Spleen (tissue), 11 donors: ENCODE measurements at regions not wholly inside any gene's neighbourhood (a gene's known extent, or its start where the extent isn't known, plus 50 kb on each side); places are given as distances from the start of the nearest gene placed in this dataset.

ENCODE experiments used
- DNase-seq: peaks from one replicate; pipeline ENCODE4 v3.0.0-alpha.2; 2020
- H3K27ac ChIP-seq, 8 donors: fragments of 200-600 bp; sonication (generic) in 7 of 8; 1 replicate in 4 of 8; 2 replicates in 4 of 8; pipeline versions ENCODE4 v1.5.0 to v1.8.0; 2016 to 2021; ENCODE audit warnings: inconsistent platforms in 4 of 8, mild to moderate bottlenecking in 4 of 8, moderate library complexity in 1 of 8
- H3K27me3 ChIP-seq, 7 donors: fragments of 200-600 bp; sonication (generic) in 6 of 7; replicated peaks in 1 of 7; 1 replicate in 4 of 7; 2 replicates in 3 of 7; pipeline versions ENCODE4 v1.5.0 to v1.8.0; 2016 to 2021; ENCODE audit warnings: inconsistent platforms in 3 of 7, mild to moderate bottlenecking in 1 of 7
- H3K36me3 ChIP-seq, 6 donors: fragments of 200-600 bp; sonication (generic) in 5 of 6; 1 replicate in 4 of 6; 2 replicates in 2 of 6; pipeline versions ENCODE4 v1.5.0 to v1.8.0; 2016 to 2021; ENCODE audit warnings: inconsistent platforms in 2 of 6
- H3K4me1 ChIP-seq, 6 donors: fragments of 200-600 bp; sonication (generic) in 5 of 6; 1 replicate in 3 of 6; 2 replicates in 3 of 6; pipeline versions ENCODE4 v1.5.0 to v1.8.0; 2016 to 2021; ENCODE audit warnings: inconsistent platforms in 3 of 6
- H3K4me3 ChIP-seq, 8 donors: fragments of 200-600 bp; sonication (generic) in 7 of 8; 1 replicate in 4 of 8; 2 replicates in 4 of 8; pipeline versions ENCODE4 v1.5.0 to v1.8.0; 2016 to 2021; ENCODE audit warnings: inconsistent platforms in 4 of 8, mild to moderate bottlenecking in 4 of 8, moderate library complexity in 2 of 8
- H3K9me3 ChIP-seq, 8 donors: fragments of 200-600 bp; sonication (generic) in 7 of 8; 1 replicate in 4 of 8; 2 replicates in 4 of 8; pipeline versions ENCODE4 v1.5.0 to v1.8.0; 2016 to 2021; ENCODE audit warnings: inconsistent platforms in 4 of 8
- POLR2A ChIP-seq, 3 donors: fragments of 450-650 bp; IDR thresholded peaks; one replicate each; pipeline ENCODE4 v1.5.1; 2017; ENCODE audit warnings: antibody characterized with exemption in 3 of 3, mild to moderate bottlenecking in 1 of 3
- POLR2AphosphoS5 ChIP-seq, 3 donors: sonication (generic); formaldehyde crosslinking; IDR thresholded peaks; one replicate each; pipeline ENCODE4 v1.5.1; 2017; ENCODE audit warnings: antibody characterized with exemption in 3 of 3
- WGBS, 5 donors: extraction: QIAGEN DNeasy Blood & Tissue Kit in 3 of 5; methylation state at CpG; one replicate each; pipeline versions ENCODE4 v1.1.5 to v1.1.7; 2013 to 2018; 5-methylcytosine and 5-hydroxymethylcytosine counted together
- intact Hi-C: fragments of 100-400 bp; cut with DNase I; formaldehyde crosslinking; loops from one replicate; pipeline ENCODE4 v1.15.0; 2023; ENCODE audit warnings: low total_unique reads
- TF ChIP-seq, protein P1 (sequence below), 11 experiments: fragments of 200-600 bp in 7 of 11; fragments of 450-650 bp in 4 of 11; sonication (generic) in 4 of 11; IDR thresholded peaks in 8 of 11; conservative IDR thresholded peaks in 3 of 11; 1 replicate in 7 of 11; 2 replicates in 4 of 11; pipeline versions ENCODE4 v1.4.0 to v1.8.0; 2016 to 2021; ENCODE audit warnings: antibody characterized with exemption in 11 of 11, inconsistent platforms in 4 of 11, mild to moderate bottlenecking in 1 of 11
- donor health status: healthy with polysubstance abuse.
- donor health status: DM: no; HTN: no; CAD: no; lungs with moderate emphysema.
- donor health status: DM: no; HTN: no; CAD: no.
- donor health status: Bipolar disorder and iron deficiency.
- donor health status: healthy.
- donor health status: DM: no; HTN: no; CAD: no.
- donor health status: DM: yes; HTN: yes; CAD: no.

DNA sequence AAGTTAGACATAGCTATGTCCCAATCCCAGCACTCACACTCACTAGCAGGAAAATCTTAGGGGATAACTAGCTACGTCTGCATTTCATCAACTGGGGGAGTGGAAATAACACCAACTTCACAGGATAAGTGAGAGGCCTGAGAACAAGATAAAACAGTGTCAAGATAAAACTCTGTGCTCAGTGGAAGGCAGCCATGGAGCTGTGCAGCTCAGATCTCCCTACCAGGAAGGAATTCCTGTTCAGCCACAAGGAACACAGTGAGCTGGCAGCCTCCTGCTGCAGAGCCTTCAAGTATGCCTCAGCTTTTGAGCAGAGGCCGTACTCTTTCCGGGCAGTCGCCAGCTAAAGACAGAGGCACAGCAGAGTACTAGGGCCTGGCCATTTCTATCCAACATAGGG lies 115.8 kb upstream of the TOPAZ1 start:
- no peaks in the 10 kb centered on the region for H3K9me3 ChIP-seq
- 66 to 88% (median 85%) methylated on average over 4 of the region's 4 CpGs for WGBS, 5 donors
- no peaks in the 10 kb centered on the region for H3K27me3 ChIP-seq
- TF ChIP-seq POLR2AphosphoS5 (IDR thresholded peaks at IDR 0.05) (no peak), POLR2A (IDR thresholded peaks at IDR 0.05) (no peak)
- TF ChIP-seq, protein P1, sequence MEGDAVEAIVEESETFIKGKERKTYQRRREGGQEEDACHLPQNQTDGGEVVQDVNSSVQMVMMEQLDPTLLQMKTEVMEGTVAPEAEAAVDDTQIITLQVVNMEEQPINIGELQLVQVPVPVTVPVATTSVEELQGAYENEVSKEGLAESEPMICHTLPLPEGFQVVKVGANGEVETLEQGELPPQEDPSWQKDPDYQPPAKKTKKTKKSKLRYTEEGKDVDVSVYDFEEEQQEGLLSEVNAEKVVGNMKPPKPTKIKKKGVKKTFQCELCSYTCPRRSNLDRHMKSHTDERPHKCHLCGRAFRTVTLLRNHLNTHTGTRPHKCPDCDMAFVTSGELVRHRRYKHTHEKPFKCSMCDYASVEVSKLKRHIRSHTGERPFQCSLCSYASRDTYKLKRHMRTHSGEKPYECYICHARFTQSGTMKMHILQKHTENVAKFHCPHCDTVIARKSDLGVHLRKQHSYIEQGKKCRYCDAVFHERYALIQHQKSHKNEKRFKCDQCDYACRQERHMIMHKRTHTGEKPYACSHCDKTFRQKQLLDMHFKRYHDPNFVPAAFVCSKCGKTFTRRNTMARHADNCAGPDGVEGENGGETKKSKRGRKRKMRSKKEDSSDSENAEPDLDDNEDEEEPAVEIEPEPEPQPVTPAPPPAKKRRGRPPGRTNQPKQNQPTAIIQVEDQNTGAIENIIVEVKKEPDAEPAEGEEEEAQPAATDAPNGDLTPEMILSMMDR (IDR thresholded peaks at IDR 0.05 in 8 of 11, conservative IDR thresholded peaks at IDR 0.05 in 3 of 11), result no peak
- H3K27ac ChIP-seq, result no peak overlapping the region
- no peak for DNase-seq
- no peak overlapping the region for H3K4me3 ChIP-seq
- intact Hi-C loops, result no loop called here
- H3K4me1 ChIP-seq, result no peaks in the 10 kb centered on the region
- no peaks in the 10 kb centered on the region for H3K36me3 ChIP-seq

DNA sequence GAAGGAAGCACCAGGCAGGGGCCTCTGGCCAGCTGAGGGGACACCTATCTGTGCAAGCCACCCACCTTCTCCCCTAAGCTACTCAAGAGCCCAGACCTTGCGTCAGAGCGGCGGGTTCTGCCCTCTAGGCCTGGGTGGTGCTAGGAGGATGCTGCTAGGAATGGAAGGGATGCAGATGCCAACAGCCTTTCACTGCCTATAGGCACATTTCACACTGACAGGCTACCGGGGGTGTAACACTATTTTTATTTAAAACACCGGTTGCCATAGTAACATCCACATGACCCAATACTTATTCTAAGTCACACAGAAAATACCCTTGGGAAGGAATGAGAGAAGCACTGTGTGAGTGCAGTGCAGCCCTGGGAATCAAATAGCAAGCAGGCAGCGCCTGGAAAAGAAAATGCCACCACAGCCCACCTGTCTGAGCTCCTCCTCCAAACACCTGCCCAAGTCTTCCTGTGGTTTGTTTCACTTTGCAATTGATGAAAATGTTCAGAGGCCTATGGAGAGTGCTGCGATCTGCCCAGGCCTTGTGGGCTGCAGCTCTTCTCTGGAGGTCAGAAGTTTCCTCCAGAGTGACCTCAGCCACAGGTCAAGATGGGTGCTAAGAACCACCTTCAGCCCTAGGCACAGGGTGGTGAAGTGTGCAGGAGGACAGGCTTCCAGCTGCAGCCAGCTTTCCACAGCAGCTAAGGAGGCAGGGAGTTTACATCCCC lies 113.5 kb upstream of the TOPAZ1 start:
- Histone ChIP-seq H3K9me3 (no peaks in the 10 kb centered on the region), H3K27ac (no peak overlapping the region), H3K4me3 (no peak overlapping the region), H3K4me1 (no peaks in the 10 kb centered on the region), H3K27me3 (peaks cover 0 to 11% (median 0%) of the 10 kb centered on the region in 7 donors), H3K36me3 (no peaks in the 10 kb centered on the region)
- WGBS, 5 donors, result 61 to 76% (median 70%) methylated on average over 6 to 7 of the region's 7 CpGs
- intact Hi-C loops, result no loop called here
- DNase-seq, result no peak
- TF ChIP-seq POLR2AphosphoS5 (IDR thresholded peaks at IDR 0.05), result no peak
- TF ChIP-seq, protein P1 (IDR thresholded peaks at IDR 0.05 in 8 of 11, conservative IDR thresholded peaks at IDR 0.05 in 3 of 11), result no peak
- TF ChIP-seq POLR2A (IDR thresholded peaks at IDR 0.05), result no peak

- no peaks in the 10 kb centered on the region for H3K9me3 ChIP-seq
- peaks cover 0 to 31% (median 0%) of the 10 kb centered on the region in 7 donors for H3K27me3 ChIP-seq
- no peak for TF ChIP-seq POLR2AphosphoS5 (IDR thresholded peaks at IDR 0.05)
- TF ChIP-seq, protein P1 (IDR thresholded peaks at IDR 0.05 in 8 of 11, conservative IDR thresholded peaks at IDR 0.05 in 3 of 11), result no peak
- TF ChIP-seq POLR2A (IDR thresholded peaks at IDR 0.05), result no peak
- intact Hi-C loops, result no loop called here
- 45 to 52% (median 48%) methylated on average over 3 to 4 of the region's 4 CpGs for WGBS, 5 donors
- DNase-seq, result no peak
- no peak overlapping the region for H3K4me3 ChIP-seq
- H3K36me3 ChIP-seq, result no peaks in the 10 kb centered on the region
- H3K27ac ChIP-seq, result no peak overlapping the region
- H3K4me1 ChIP-seq, result no peaks in the 10 kb centered on the region
Observed at GRCh38 chr3:44130249-44130648, 111.4 kb upstream of the TOPAZ1 start.

DNA sequence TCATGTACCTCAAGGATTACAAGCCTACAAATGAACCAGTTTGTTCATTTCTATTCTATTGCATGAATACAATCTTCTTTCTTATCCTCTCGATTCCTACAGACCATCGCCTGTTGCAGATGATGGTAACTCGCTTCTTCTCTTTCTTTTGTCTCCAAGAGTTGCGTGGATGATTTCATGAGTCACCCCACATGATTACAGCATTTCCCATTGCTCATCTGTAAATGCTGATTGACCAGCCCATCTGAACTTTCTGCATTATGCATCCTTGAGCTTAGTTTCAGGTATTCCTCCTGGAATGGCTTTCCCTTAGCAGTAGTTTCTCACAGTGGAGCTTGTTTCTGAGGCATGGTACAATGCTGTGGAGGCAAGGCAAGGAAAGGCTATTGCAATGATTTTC lies 109.6 kb upstream of the TOPAZ1 start:
- intact Hi-C loops, result no loop called here
- TF ChIP-seq, protein P1 (IDR thresholded peaks at IDR 0.05 in 8 of 11, conservative IDR thresholded peaks at IDR 0.05 in 3 of 11), result no peak
- no peak for TF ChIP-seq POLR2AphosphoS5 (IDR thresholded peaks at IDR 0.05)
- WGBS, 5 donors, result 74 to 92% (median 83%) methylated on average over 4 of the region's 4 CpGs
- Histone ChIP-seq H3K36me3 (no peaks in the 10 kb centered on the region), H3K27me3 (peaks cover 0 to 38% (median 0%) of the 10 kb centered on the region in 7 donors), H3K27ac (no peak overlapping the region), H3K4me1 (no peaks in the 10 kb centered on the region), H3K9me3 (no peaks in the 10 kb centered on the region), H3K4me3 (no peak overlapping the region)
- DNase-seq, result no peak
